ENCODE measurements at regions not wholly inside any gene's neighbourhood (a gene's known extent, or its start where the extent isn't known, plus 50 kb on each side); places are given as distances from the start of the nearest gene placed in this dataset.

GRCh38 chr3:106945435-106945834 is 431.8 kb upstream of the CCDC54 start:
- TF ChIP-seq CTCF (IDR thresholded peaks at IDR 0.05) (no peak), POLR2A (IDR thresholded peaks at IDR 0.05) (no peak), POLR2AphosphoS5 (IDR thresholded peaks at IDR 0.05) (no peak)

Measured in upper lobe of left lung (tissue), 4 donors.